ENCODE measurements at regions not wholly inside any gene's neighbourhood (a gene's known extent, or its start where the extent isn't known, plus 50 kb on each side); places are given as distances from the start of the nearest gene placed in this dataset.

DNA sequence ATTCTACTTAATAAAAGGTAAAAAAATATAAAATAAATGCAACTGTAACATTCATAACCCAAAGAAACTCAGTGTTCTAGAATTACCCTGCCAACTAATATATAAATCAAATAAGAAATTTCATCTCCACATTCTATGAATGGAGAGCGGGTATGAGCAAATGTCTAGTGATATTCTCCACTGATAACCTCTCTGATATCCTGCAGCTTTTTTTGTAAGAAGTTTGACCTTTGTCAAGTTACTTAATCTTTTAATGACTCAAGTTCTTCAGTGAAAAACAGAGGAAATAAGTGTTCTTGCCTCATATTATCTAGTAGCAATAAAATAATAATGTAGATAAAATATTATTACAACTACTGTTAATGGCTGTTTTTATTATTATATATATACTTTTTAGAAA lies 1275.6 kb upstream of the CDH9 start:
- Histone ChIP-seq H2BK120ac (ENCODE audit: insufficient read depth, low read length, poor library complexity) (no peak overlapping the region), H4K8ac (ENCODE audit: low read depth, low read length) (no peak overlapping the region), H3K79me2 (ENCODE audit: control insufficient read depth, insufficient read depth, low read length, poor library complexity) (no peaks in the 10 kb centered on the region), H3K36me3 (ENCODE audit: control insufficient read depth in 1 of 2, insufficient read depth in 2 of 2, low read length in 2 of 2) (no peaks in the 10 kb centered on the region), H3K9me3 (ENCODE audit: insufficient read depth, low read depth, low read length) (no peaks in the 10 kb centered on the region), H2AFZ (ENCODE audit: insufficient read depth, low read length, poor library complexity) (no peak overlapping the region), H2BK12ac (ENCODE audit: low read length) (no peak overlapping the region), H2AK5ac (ENCODE audit: low read length) (no peak overlapping the region), H3K79me1 (ENCODE audit: low read length) (no peaks in the 10 kb centered on the region), H3K4ac (ENCODE audit: low read depth, low read length) (no peak overlapping the region), H3K9ac (ENCODE audit: low read length) (no peak overlapping the region), H3K4me1 (ENCODE audit: control insufficient read depth in 1 of 2, insufficient read depth in 2 of 2, low read length in 2 of 2) (no peaks in the 10 kb centered on the region), H3K27ac (ENCODE audit: low read depth, low read length) (no peak overlapping the region), H3K18ac (ENCODE audit: low read length) (no peak overlapping the region), H3K14ac (ENCODE audit: low read length) (no peak overlapping the region), H2BK5ac (ENCODE audit: low read depth, low read length, poor library complexity) (no peak overlapping the region), H3K4me3 (ENCODE audit: low read depth, low read length) (no peak overlapping the region), H3K27me3 (ENCODE audit: insufficient read depth, low read length) (no peaks in the 10 kb centered on the region), H4K12ac (ENCODE audit: low read depth, low read length) (no peak overlapping the region), H3K4me2 (ENCODE audit: low read length) (no peak overlapping the region), H4K91ac (ENCODE audit: low read depth, low read length) (no peak overlapping the region), H3K23ac (ENCODE audit: low read length) (no peak overlapping the region)
- peak in 1 of 2 donors; percentile 29 for DNase-seq
- no CpG with 5 or more reads among the region's 1 CpG for whole genome bisulfite sequencing (ENCODE audit: extremely low coverage, insufficient coverage, insufficient read length)

DNA sequence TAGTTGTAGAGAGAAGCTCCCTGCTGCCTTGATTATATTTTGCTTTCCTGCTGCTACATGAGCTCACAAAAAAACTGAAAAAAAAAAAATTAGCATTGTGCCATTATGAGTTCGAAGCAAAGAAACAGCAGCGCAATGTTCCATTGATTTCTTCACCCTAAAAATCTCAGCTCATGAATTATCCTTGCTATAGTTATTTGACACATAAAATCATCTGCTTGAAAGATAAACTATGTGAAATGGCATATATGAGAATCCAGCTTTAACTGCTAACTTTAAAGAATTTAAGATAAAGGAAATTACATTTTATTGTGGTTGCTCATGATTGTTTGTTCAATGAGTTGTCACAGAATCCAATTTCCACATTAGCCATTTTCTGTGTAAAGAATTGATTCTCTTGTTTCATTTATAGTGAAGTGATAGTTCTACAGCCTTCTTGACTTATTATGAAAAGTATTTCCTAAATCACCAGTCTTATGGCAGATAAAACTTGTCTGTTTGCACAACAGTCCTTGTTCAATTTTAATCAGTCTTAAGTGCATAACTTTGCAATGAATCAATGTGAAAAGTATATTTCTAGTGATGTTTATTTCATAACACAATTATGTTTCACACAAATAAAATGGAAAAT lies 1275.0 kb upstream of the CDH9 start:
- Histone ChIP-seq H2BK12ac (ENCODE audit: low read length) (no peak overlapping the region), H2AFZ (ENCODE audit: insufficient read depth, low read length, poor library complexity) (no peak overlapping the region), H2AK5ac (ENCODE audit: low read length) (no peak overlapping the region), H2BK5ac (ENCODE audit: low read depth, low read length, poor library complexity) (no peak overlapping the region), H2BK120ac (ENCODE audit: insufficient read depth, low read length, poor library complexity) (no peak overlapping the region), H3K27ac (ENCODE audit: low read depth, low read length) (no peak overlapping the region), H3K14ac (ENCODE audit: low read length) (no peak overlapping the region), H3K9me3 (ENCODE audit: insufficient read depth, low read depth, low read length) (no peaks in the 10 kb centered on the region), H3K79me1 (ENCODE audit: low read length) (no peaks in the 10 kb centered on the region), H3K23ac (ENCODE audit: low read length) (no peak overlapping the region), H3K18ac (ENCODE audit: low read length) (no peak overlapping the region), H3K4me1 (ENCODE audit: control insufficient read depth in 1 of 2, insufficient read depth in 2 of 2, low read length in 2 of 2) (no peaks in the 10 kb centered on the region), H3K4me2 (ENCODE audit: low read length) (no peak overlapping the region), H3K36me3 (ENCODE audit: control insufficient read depth in 1 of 2, insufficient read depth in 2 of 2, low read length in 2 of 2) (no peaks in the 10 kb centered on the region), H3K79me2 (ENCODE audit: control insufficient read depth, insufficient read depth, low read length, poor library complexity) (no peaks in the 10 kb centered on the region), H3K9ac (ENCODE audit: low read length) (no peak overlapping the region), H3K27me3 (ENCODE audit: insufficient read depth, low read length) (no peaks in the 10 kb centered on the region), H4K8ac (ENCODE audit: low read depth, low read length) (no peak overlapping the region), H4K12ac (ENCODE audit: low read depth, low read length) (no peak overlapping the region), H4K91ac (ENCODE audit: low read depth, low read length) (no peak overlapping the region), H3K4ac (ENCODE audit: low read depth, low read length) (no peak overlapping the region), H3K4me3 (ENCODE audit: low read depth, low read length) (no peak overlapping the region)
- WGBS (ENCODE audit: extremely low coverage, insufficient coverage, insufficient read length): no CpG with 5 or more reads among the region's 2 CpGs
- peak in 1 of 2 donors; percentile 25 for DNase-seq

DNA sequence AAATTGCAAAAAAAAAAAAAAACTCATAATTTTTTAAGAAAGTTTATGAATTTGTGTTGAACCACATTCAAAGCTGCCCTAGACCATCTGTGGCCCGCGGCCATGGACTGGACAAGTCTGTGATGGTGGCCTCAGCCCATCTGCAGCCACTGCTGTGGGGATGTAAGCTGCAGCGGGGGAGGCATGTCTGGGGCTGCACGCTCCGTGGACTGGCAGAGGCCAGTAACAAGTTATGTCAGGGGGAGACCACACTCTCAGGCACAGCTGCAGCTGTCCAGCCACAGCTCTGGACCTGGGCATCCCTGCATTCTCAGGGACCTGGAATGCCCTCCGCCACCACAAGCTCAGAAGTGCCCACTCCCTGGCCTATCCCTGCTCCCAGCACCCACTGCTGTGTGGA lies 1272.3 kb upstream of the CDH9 start:
- H4K91ac ChIP-seq (ENCODE audit: low read depth, low read length): no peak overlapping the region
- no peak overlapping the region for H2AFZ ChIP-seq (ENCODE audit: insufficient read depth, low read length, poor library complexity)

DNA sequence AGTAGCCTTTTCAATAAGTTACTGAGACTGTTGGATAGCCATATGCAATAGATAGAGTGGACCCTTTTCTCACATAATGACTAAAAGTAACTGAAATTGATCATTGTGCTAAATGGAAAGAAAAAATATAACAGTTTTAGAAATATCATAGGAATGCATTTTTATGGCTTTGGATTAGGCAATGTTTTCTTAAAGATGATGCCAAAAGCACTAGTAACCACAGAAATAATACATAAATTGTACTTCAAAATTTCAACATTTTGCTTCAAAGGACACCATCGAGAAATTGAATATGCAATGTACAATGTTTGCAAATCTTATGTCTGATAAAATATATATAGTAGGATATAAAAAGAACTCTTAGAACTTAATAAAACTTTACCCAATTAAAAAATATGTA lies 1267.5 kb upstream of the CDH9 start:
- H2BK12ac ChIP-seq (ENCODE audit: low read length): no peak overlapping the region
- H3K36me3 ChIP-seq (ENCODE audit: control insufficient read depth in 1 of 2, insufficient read depth in 2 of 2, low read length in 2 of 2): no peaks in the 10 kb centered on the region
- no peaks in the 10 kb centered on the region for H3K79me1 ChIP-seq (ENCODE audit: low read length)
- no peak overlapping the region for H3K23ac ChIP-seq (ENCODE audit: low read length)
- no peak overlapping the region for H4K91ac ChIP-seq (ENCODE audit: low read depth, low read length)
- no peak overlapping the region for H2BK5ac ChIP-seq (ENCODE audit: low read depth, low read length, poor library complexity)
- no peak overlapping the region for H3K9ac ChIP-seq (ENCODE audit: low read length)
- H3K4ac ChIP-seq (ENCODE audit: low read depth, low read length): no peak overlapping the region
- H4K12ac ChIP-seq (ENCODE audit: low read depth, low read length): no peak overlapping the region
- no peak overlapping the region for H3K4me2 ChIP-seq (ENCODE audit: low read length)
- no peaks in the 10 kb centered on the region for H3K27me3 ChIP-seq (ENCODE audit: insufficient read depth, low read length)
- no peak overlapping the region for H2AK5ac ChIP-seq (ENCODE audit: low read length)
- no peak overlapping the region for H4K8ac ChIP-seq (ENCODE audit: low read depth, low read length)
- no peaks in the 10 kb centered on the region for H3K4me1 ChIP-seq (ENCODE audit: control insufficient read depth in 1 of 2, insufficient read depth in 2 of 2, low read length in 2 of 2)
- no peak overlapping the region for H3K14ac ChIP-seq (ENCODE audit: low read length)
- H2BK120ac ChIP-seq (ENCODE audit: insufficient read depth, low read length, poor library complexity): no peak overlapping the region
- no CpG with 5 or more reads among the region's 1 CpG for WGBS (ENCODE audit: extremely low coverage, insufficient coverage, insufficient read length)
- DNase-seq: no peak
- H3K4me3 ChIP-seq (ENCODE audit: low read depth, low read length): no peak overlapping the region
- no peaks in the 10 kb centered on the region for H3K79me2 ChIP-seq (ENCODE audit: control insufficient read depth, insufficient read depth, low read length, poor library complexity)
- H3K27ac ChIP-seq (ENCODE audit: low read depth, low read length): no peak overlapping the region
- H2AFZ ChIP-seq (ENCODE audit: insufficient read depth, low read length, poor library complexity): no peak overlapping the region
- no peak overlapping the region for H3K18ac ChIP-seq (ENCODE audit: low read length)
- H3K9me3 ChIP-seq (ENCODE audit: insufficient read depth, low read depth, low read length): no peaks in the 10 kb centered on the region

More for the DNA sequence above, 1272.3 kb upstream of the CDH9 start:
- no peak overlapping the region for H3K4me2 ChIP-seq (ENCODE audit: low read length)
- no peak overlapping the region for H4K12ac ChIP-seq (ENCODE audit: low read depth, low read length)
- no peak overlapping the region for H3K9ac ChIP-seq (ENCODE audit: low read length)
- DNase-seq: no peak
- WGBS (ENCODE audit: extremely low coverage, insufficient coverage, insufficient read length): no CpG with 5 or more reads among the region's 6 CpGs
- H3K4ac ChIP-seq (ENCODE audit: low read depth, low read length): no peak overlapping the region
- H3K27ac ChIP-seq (ENCODE audit: low read depth, low read length): no peak overlapping the region
- no peak overlapping the region for H3K14ac ChIP-seq (ENCODE audit: low read length)
- no peak overlapping the region for H3K18ac ChIP-seq (ENCODE audit: low read length)
- no peaks in the 10 kb centered on the region for H3K79me1 ChIP-seq (ENCODE audit: low read length)
- no peak overlapping the region for H4K8ac ChIP-seq (ENCODE audit: low read depth, low read length)
- no peak overlapping the region for H3K4me3 ChIP-seq (ENCODE audit: low read depth, low read length)
- H2BK12ac ChIP-seq (ENCODE audit: low read length): no peak overlapping the region
- H2BK5ac ChIP-seq (ENCODE audit: low read depth, low read length, poor library complexity): no peak overlapping the region
- H3K9me3 ChIP-seq (ENCODE audit: insufficient read depth, low read depth, low read length): no peaks in the 10 kb centered on the region
- H3K23ac ChIP-seq (ENCODE audit: low read length): no peak overlapping the region
- no peaks in the 10 kb centered on the region for H3K79me2 ChIP-seq (ENCODE audit: control insufficient read depth, insufficient read depth, low read length, poor library complexity)
- H3K27me3 ChIP-seq (ENCODE audit: insufficient read depth, low read length): no peaks in the 10 kb centered on the region
- H3K4me1 ChIP-seq (ENCODE audit: control insufficient read depth in 1 of 2, insufficient read depth in 2 of 2, low read length in 2 of 2): no peaks in the 10 kb centered on the region
- no peaks in the 10 kb centered on the region for H3K36me3 ChIP-seq (ENCODE audit: control insufficient read depth in 1 of 2, insufficient read depth in 2 of 2, low read length in 2 of 2)
- no peak overlapping the region for H2AK5ac ChIP-seq (ENCODE audit: low read length)
- no peak overlapping the region for H2BK120ac ChIP-seq (ENCODE audit: insufficient read depth, low read length, poor library complexity)
